H1 (cell line): ENCODE measurements at regions not wholly inside any gene's neighbourhood (a gene's known extent, or its start where the extent isn't known, plus 50 kb on each side); places are given as distances from the start of the nearest gene placed in this dataset.

Experiments used
- CTCF ChIA-PET: fragments of 300-600 bp; sonication (Branson Sonifier 250); formaldehyde crosslinking; loops from one replicate; lab custom pipeline; 2021; ENCODE audit not compliant: partially characterized antibody; lab: Charles Lee
- POLR2A ChIA-PET: fragments of 300-600 bp; sonication (Branson Sonifier 250); formaldehyde crosslinking; loops from one replicate; lab custom pipeline; 2021; ENCODE audit warnings: inconsistent platforms; ENCODE audit not compliant: partially characterized antibody; lab: Charles Lee
- DNase-seq, 2 experiments: peaks; one replicate each; pipeline versions ENCODE4 v3.0.0 to v3.0.0-alpha.2; 2010 to 2022; ENCODE audit warnings: low spot score in 2 of 2, low read depth in 1 of 2, mixed read lengths in 1 of 2
- FAIRE-seq: peaks from 2 replicates; lab custom pipeline; 2011; peaks lifted over from hg19 to GRCh38; lab: Jason Lieb, UNC
- H2AFZ ChIP-seq: 2 replicates; pipeline ENCODE4 v1.8.1; 2012; ENCODE audit warnings: low read length, inconsistent platforms
- H2AK5ac ChIP-seq: 2 replicates; pipeline ENCODE4 v1.6.1; 2013; ENCODE audit warnings: low read depth, low read length
- H2BK120ac ChIP-seq: replicated peaks from 2 replicates; pipeline ENCODE3; 2013; ENCODE audit warnings: low read depth, low read length, inconsistent platforms
- H2BK12ac ChIP-seq: 2 replicates; pipeline ENCODE4 v1.6.1; 2013; ENCODE audit warnings: low read depth, low read length
- H2BK15ac ChIP-seq: 2 replicates; pipeline ENCODE4 v1.6.1; 2013; ENCODE audit warnings: low read length
- H2BK20ac ChIP-seq: 2 replicates; pipeline ENCODE4 v1.6.1; 2013; ENCODE audit warnings: low read length
- H2BK5ac ChIP-seq: 2 replicates; pipeline ENCODE4 v1.6.1; 2013; ENCODE audit warnings: low read depth, low read length
- H3K14ac ChIP-seq: 2 replicates; pipeline ENCODE4 v1.6.1; 2013; ENCODE audit warnings: inconsistent platforms; ENCODE audit not compliant: insufficient read length
- H3K18ac ChIP-seq: 2 replicates; pipeline ENCODE4 v1.6.1; 2013; ENCODE audit warnings: low read length; ENCODE audit errors: extremely low read depth
- H3K23ac ChIP-seq: 2 replicates; pipeline ENCODE4 v1.6.1; 2013; ENCODE audit warnings: inconsistent platforms; ENCODE audit not compliant: insufficient read length
- H3K23me2 ChIP-seq: 2 replicates; pipeline ENCODE4 v1.6.1; 2013; ENCODE audit warnings: low read depth, low read length
- H3K27ac ChIP-seq: 2 replicates; pipeline ENCODE4 v1.6.1; 2011; ENCODE audit warnings: low read depth, low read length, inconsistent platforms
- H3K27me3 ChIP-seq, 4 experiments: replicated peaks in 1 of 4; 1 replicate in 1 of 4; 2 replicates in 3 of 4; pipeline versions ENCODE4 v1.6.1 to v1.8.1; 2011 to 2013; ENCODE audit warnings: low read length in 3 of 4, mild to moderate bottlenecking in 3 of 4, inconsistent platforms in 2 of 4, mixed read lengths in 2 of 4, moderate library complexity in 1 of 4; ENCODE audit not compliant: control insufficient read depth in 3 of 4, insufficient read depth in 3 of 4; ENCODE audit errors: extremely low read depth in 1 of 4
- H3K36me3 ChIP-seq, 4 experiments: 2 replicates each; pipeline versions ENCODE4 v1.6.1 to v1.8.1; 2011 to 2013; ENCODE audit warnings: mild to moderate bottlenecking in 4 of 4, low read length in 3 of 4, moderate library complexity in 2 of 4, control low read depth in 1 of 4, inconsistent platforms in 1 of 4; ENCODE audit not compliant: insufficient read depth in 4 of 4, control insufficient read depth in 2 of 4
- H3K4ac ChIP-seq: replicated peaks from 2 replicates; pipeline ENCODE3; 2013; ENCODE audit warnings: low read length, low read depth, mixed read lengths, inconsistent platforms; ENCODE audit not compliant: insufficient read length
- H3K4me1 ChIP-seq, 4 experiments: replicated peaks in 1 of 4; 1 replicate in 1 of 4; 2 replicates in 3 of 4; pipeline versions ENCODE4 v1.6.1 to v1.8.1; 2011 to 2013; ENCODE audit warnings: low read length in 3 of 4, inconsistent platforms in 2 of 4, mixed read lengths in 1 of 4; ENCODE audit not compliant: insufficient read depth in 4 of 4, control insufficient read depth in 3 of 4
- H3K4me2 ChIP-seq, 2 experiments: 2 replicates each; pipeline versions ENCODE4 v1.6.1 to v1.8.1; 2011 to 2013; ENCODE audit warnings: low read depth in 2 of 2, low read length in 2 of 2, control low read depth in 1 of 2, inconsistent platforms in 1 of 2, mild to moderate bottlenecking in 1 of 2; ENCODE audit not compliant: insufficient read depth in 1 of 2
- H3K4me3 ChIP-seq, 4 experiments: fragments of 200-600, 300-600 bp in 1 of 4; sonication (generic), shearing (Covaris generic), sonication (Bioruptor Twin) in 1 of 4; 2 replicates each; pipeline versions ENCODE4 v1.5.1 to v1.8.1; 2011 to 2016; ENCODE audit warnings: low read length in 4 of 4, low read depth in 3 of 4, control low read depth in 2 of 4, inconsistent platforms in 2 of 4, mild to moderate bottlenecking in 2 of 4, mixed read lengths in 1 of 4, moderate library complexity in 1 of 4; ENCODE audit not compliant: insufficient read depth in 2 of 4; ENCODE audit errors: extremely low read depth in 1 of 4
- H3K56ac ChIP-seq: replicated peaks from 2 replicates; pipeline ENCODE3; 2013; ENCODE audit warnings: low read depth, mild to moderate bottlenecking, mixed read lengths, low read length, inconsistent platforms; ENCODE audit not compliant: insufficient read length
- H3K79me1 ChIP-seq: 2 replicates; pipeline ENCODE4 v1.6.1; 2013; ENCODE audit warnings: low read depth, low read length, control low read depth
- H3K79me2 ChIP-seq, 2 experiments: 2 replicates each; pipeline versions ENCODE4 v1.6.1 to v1.8.1; 2012 to 2013; ENCODE audit warnings: low read length in 2 of 2, mild to moderate bottlenecking in 2 of 2, inconsistent platforms in 1 of 2; ENCODE audit not compliant: insufficient read depth in 2 of 2, control insufficient read depth in 1 of 2
- H3K9ac ChIP-seq, 4 experiments: replicated peaks in 1 of 4; 1 replicate in 1 of 4; 2 replicates in 3 of 4; pipeline versions ENCODE4 v1.6.1 to v1.8.1; 2011 to 2013; ENCODE audit warnings: low read depth in 3 of 4, low read length in 3 of 4, control low read depth in 2 of 4, mild to moderate bottlenecking in 2 of 4, moderate library complexity in 2 of 4, inconsistent platforms in 1 of 4; ENCODE audit errors: extremely low read depth in 1 of 4
- H3K9me3 ChIP-seq, 2 experiments: 2 replicates each; pipeline versions ENCODE4 v1.6.1 to v1.8.1; 2012 to 2013; ENCODE audit warnings: mild to moderate bottlenecking in 2 of 2, moderate library complexity in 2 of 2, control low read depth in 1 of 2, inconsistent platforms in 1 of 2, low read depth in 1 of 2, low read length in 1 of 2, mixed read lengths in 1 of 2; ENCODE audit not compliant: insufficient read depth in 2 of 2
- H4K20me1 ChIP-seq, 2 experiments: replicated peaks in 1 of 2; 2 replicates each; pipeline versions ENCODE3 to v1.8.1; 2011 to 2013; ENCODE audit warnings: inconsistent platforms in 2 of 2, low read length in 2 of 2, mild to moderate bottlenecking in 1 of 2; ENCODE audit not compliant: insufficient read depth in 2 of 2, control insufficient read depth in 1 of 2
- H4K5ac ChIP-seq: 2 replicates; pipeline ENCODE4 v1.6.1; 2013; ENCODE audit warnings: low read length, low read depth, mixed read lengths, inconsistent platforms; ENCODE audit not compliant: insufficient read length
- H4K8ac ChIP-seq: 2 replicates; pipeline ENCODE4 v1.8.0; 2013; ENCODE audit warnings: mild to moderate bottlenecking, moderate library complexity, low read length, inconsistent platforms; ENCODE audit not compliant: insufficient read depth; ENCODE audit errors: extremely low read depth
- H4K91ac ChIP-seq: replicated peaks from 2 replicates; pipeline ENCODE3; 2013; ENCODE audit warnings: low read length, mixed read lengths, inconsistent platforms; ENCODE audit not compliant: insufficient read length
- CBX5 ChIP-seq: fragments of 300-800, 300-1000 bp; sonication (generic); IDR thresholded peaks from 2 replicates; pipeline ENCODE4 v1.7.1; 2016; ENCODE audit warnings: antibody characterized with exemption, low read length, low read depth
- CEBPB ChIP-seq: IDR thresholded peaks from 2 replicates; pipeline ENCODE4 v1.6.1; 2012; ENCODE audit warnings: low read depth, low read length
- EP300 ChIP-seq, 2 experiments: IDR thresholded peaks; 1 replicate in 1 of 2; 2 replicates in 1 of 2; pipeline ENCODE4 v1.6.1; 2011 to 2012; ENCODE audit warnings: low read depth in 2 of 2, low read length in 2 of 2, mild to moderate bottlenecking in 2 of 2, borderline replicate concordance in 1 of 2, inconsistent platforms in 1 of 2, moderate library complexity in 1 of 2
- KDM1A ChIP-seq: fragments of 200-600, 300-600 bp; sonication (generic); IDR thresholded peaks from 2 replicates; pipeline ENCODE4 v1.7.1; 2016; ENCODE audit warnings: mild to moderate bottlenecking, low read length, borderline replicate concordance
- KDM5A ChIP-seq: fragments of 200-600 bp; IDR thresholded peaks from 2 replicates; pipeline ENCODE4 v1.7.1; 2012; ENCODE audit warnings: mild to moderate bottlenecking, low read length, inconsistent platforms, mixed read lengths
- PHF8 ChIP-seq: fragments of 200-600 bp; sonication (generic); conservative IDR thresholded peaks from 2 replicates; pipeline ENCODE4 v1.7.1; 2012; ENCODE audit warnings: low read depth, mild to moderate bottlenecking, inconsistent platforms, low read length, moderate library complexity
- POLR2AphosphoS5 ChIP-seq: IDR thresholded peaks from 2 replicates; pipeline ENCODE4 v1.6.1; 2011; ENCODE audit warnings: low read depth, low read length
- RBBP5 ChIP-seq: IDR thresholded peaks from 2 replicates; pipeline ENCODE4 v1.7.1; 2012; ENCODE audit warnings: low read depth, mild to moderate bottlenecking, inconsistent platforms, low read length, moderate library complexity, borderline replicate concordance
- RFX5 ChIP-seq: IDR thresholded peaks from 2 replicates; pipeline ENCODE4 v1.6.1; 2011; ENCODE audit warnings: low read depth, low read length, improper control_type of control experiment, borderline replicate concordance
- RNF2 ChIP-seq: fragments of 200-900, 300-1000 bp; sonication (generic); IDR thresholded peaks from 2 replicates; pipeline ENCODE4 v1.7.1; 2016; ENCODE audit warnings: borderline replicate concordance, low read depth, mild to moderate bottlenecking, antibody characterized with exemption, low read length; ENCODE audit not compliant: poor library complexity, severe bottlenecking; ENCODE audit errors: missing control alignments
- SIN3A ChIP-seq, 2 experiments: IDR thresholded peaks in 1 of 2; conservative IDR thresholded peaks in 1 of 2; 2 replicates each; pipeline ENCODE4 v1.6.1; 2011 to 2012; ENCODE audit warnings: low read length in 2 of 2, improper control_type of control experiment in 1 of 2, low read depth in 1 of 2, mild to moderate bottlenecking in 1 of 2
- TAF1 ChIP-seq: IDR thresholded peaks from 2 replicates; pipeline ENCODE4 v1.6.1; 2011; ENCODE audit warnings: mild to moderate bottlenecking, low read depth, low read length
- YY1 ChIP-seq: IDR thresholded peaks from 2 replicates; pipeline ENCODE4 v1.6.1; 2011; ENCODE audit warnings: low read depth, mild to moderate bottlenecking, low read length
- ZNF274 ChIP-seq: IDR thresholded peaks from 2 replicates; pipeline ENCODE4 v1.7.0; 2012; ENCODE audit warnings: low read length, borderline replicate concordance; ENCODE audit errors: extremely low read depth
- WGBS, 2 experiments: shearing (Covaris generic) in 1 of 2; methylation state at CpG; one replicate each; pipeline versions ENCODE4 v1.1.6 to v1.1.7; 2013 to 2015; ENCODE audit warnings: low lambda C conversion rate in 2 of 2, mixed read lengths in 2 of 2, inconsistent platforms in 1 of 2, low coverage in 1 of 2, missing lambda C conversion rate in 1 of 2; ENCODE audit not compliant: insufficient replicate concordance in 2 of 2, insufficient coverage in 1 of 2, insufficient read length in 1 of 2; ENCODE audit errors: extremely low coverage in 1 of 2, missing lambda C conversion rate in 1 of 2; 5-methylcytosine and 5-hydroxymethylcytosine counted together

DNA sequence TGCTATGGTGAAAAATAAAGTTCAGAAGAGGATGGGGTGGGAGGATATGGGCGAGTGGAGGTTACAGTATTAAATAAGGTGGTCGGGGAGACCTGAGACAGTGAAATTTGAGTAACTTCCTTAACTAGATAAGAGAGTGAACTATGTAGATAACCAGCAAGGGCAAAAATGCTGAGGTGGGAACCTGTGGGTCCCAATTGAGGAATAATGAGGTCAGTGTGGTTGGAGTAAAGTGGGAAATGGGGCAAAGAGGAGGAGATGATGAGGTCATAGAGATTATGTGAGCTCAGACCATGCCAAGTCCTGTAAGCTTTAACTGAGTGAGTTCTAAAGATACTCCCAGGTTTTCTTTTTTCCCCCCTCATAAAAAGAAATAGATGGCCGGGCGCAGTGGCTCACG, 614.6 kb upstream of the PLXNA2 start:
- FAIRE-seq, result no peak
- H3K18ac ChIP-seq, result no peak overlapping the region
- H2AFZ ChIP-seq, result no peak overlapping the region
- no peak overlapping the region for H2BK12ac ChIP-seq
- H3K56ac ChIP-seq, result no peak overlapping the region
- H4K91ac ChIP-seq, result no peak overlapping the region
- H3K36me3 ChIP-seq, result no peaks in the 10 kb centered on the region
- H2BK15ac ChIP-seq, result no peak overlapping the region
- H4K20me1 ChIP-seq, result no peaks in the 10 kb centered on the region
- no peaks in the 10 kb centered on the region for H3K27me3 ChIP-seq
- no peaks in the 10 kb centered on the region for H3K79me1 ChIP-seq
- H3K23ac ChIP-seq, result no peak overlapping the region
- H3K4me2 ChIP-seq, result no peak overlapping the region
- H3K4me3 ChIP-seq, result no peak overlapping the region
- H2BK5ac ChIP-seq, result no peak overlapping the region
- H3K27ac ChIP-seq, result no peak overlapping the region
- H3K14ac ChIP-seq, result no peak overlapping the region
- H3K9me3 ChIP-seq, result no peaks in the 10 kb centered on the region
- H3K9ac ChIP-seq, result no peak overlapping the region
- no peaks in the 10 kb centered on the region for H3K4me1 ChIP-seq
- POLR2A ChIA-PET, result no interaction called here
- H2BK120ac ChIP-seq, result no peak overlapping the region
- H4K8ac ChIP-seq, result no peak overlapping the region
- CTCF ChIA-PET, result interaction anchor here (0.8 kb wide), 1 partner anchor 498 kb away, joined by 3 read pairs; no protein-coding TSS in a partner anchor
- no peak overlapping the region for H2AK5ac ChIP-seq
- WGBS, 2 experiments, result 99% methylated on average over 5 of the region's 5 CpGs; no CpG with 5 or more reads in 1 of the 2 experiments
- H2BK20ac ChIP-seq, result no peak overlapping the region
- no peaks in the 10 kb centered on the region for H3K79me2 ChIP-seq
- H4K5ac ChIP-seq, result no peak overlapping the region
- no peak overlapping the region for H3K4ac ChIP-seq
- no peaks in the 10 kb centered on the region for H3K23me2 ChIP-seq
- DNase-seq, result no peak
- TF ChIP-seq POLR2AphosphoS5 (no peak), ZNF274 (no peak), YY1 (no peak), RFX5 (no peak), CBX5 (no peak), PHF8 (no peak), TAF1 (no peak), CEBPB (no peak), SIN3A (conservative IDR thresholded peaks at IDR 0.05 in 1 of 2, IDR thresholded peaks at IDR 0.05 in 1 of 2; ENCODE audit: low read depth in 1 of 2, low read length in 2 of 2) (no peak), KDM1A (no peak), RBBP5 (no peak), RNF2 (no peak), KDM5A (no peak), EP300 (IDR thresholded peaks at IDR 0.05; ENCODE audit: borderline replicate concordance in 1 of 2, low read depth in 2 of 2, low read length in 2 of 2) (no peak)
